K562 (cell line): ENCODE measurements at regions not wholly inside any gene's neighbourhood (a gene's known extent, or its start where the extent isn't known, plus 50 kb on each side); places are given as distances from the start of the nearest gene placed in this dataset.

Experiments used
- ATAC-seq: fragments of 200-7000 bp; cut with Tn5 transposase; 3 replicates; pipeline ENCODE4 v1.9.1; 2020; ENCODE audit warnings: moderate library complexity
- BruUV-seq: library from RNA; stranded (reverse); fragments of 400-500 nt; replicated peaks from 2 replicates; lab custom pipeline; 2021; lab: Mats Ljungman, UMichigan
- CTCF ChIA-PET: fragments of 300-600 bp; formaldehyde crosslinking; extraction: SDS; loops from one replicate; lab custom pipeline; 2021; ENCODE audit warnings: low intra/inter-chr PET ratio; lab: Yijun Ruan, JAX
- POLR2A ChIA-PET: fragments of 300-600, 350-650 bp; sonication (Branson Sonifier 250); formaldehyde crosslinking; extraction: SDS; loops from one replicate; lab custom pipeline; 2021; ENCODE audit warnings: antibody characterized with exemption, inconsistent platforms; lab: Yijun Ruan, JAX
- DNase-seq, 4 experiments: peaks; one replicate each; pipeline versions ENCODE4 v3.0.0 to v3.0.0-alpha.2; 2011 to 2018; ENCODE audit warnings: low spot score in 3 of 4, mixed read lengths in 3 of 4; ENCODE audit errors: extremely low read depth in 1 of 4
- FAIRE-seq: peaks from 2 replicates; lab custom pipeline; 2011; peaks lifted over from hg19 to GRCh38; lab: Jason Lieb, UNC
- H2AFZ ChIP-seq: 2 replicates; pipeline ENCODE4 v1.6.0; 2011; ENCODE audit warnings: low read depth, low read length, control low read depth, inconsistent platforms
- H3K27ac ChIP-seq: fragments of 200-600 bp; 3 replicates; pipeline ENCODE4 v1.8.0; 2011; ENCODE audit warnings: low read depth, mild to moderate bottlenecking, control low read depth, inconsistent platforms, low read length, moderate library complexity, mixed read lengths; ENCODE audit errors: extremely low read depth
- H3K27me3 ChIP-seq, 2 experiments: fragments of 300-600 bp in 1 of 2; 2 replicates in 1 of 2; 3 replicates in 1 of 2; pipeline versions ENCODE4 v1.6.0 to v1.8.0; 2011; ENCODE audit warnings: inconsistent platforms in 2 of 2, low read length in 2 of 2, mild to moderate bottlenecking in 1 of 2, mixed read lengths in 1 of 2, moderate library complexity in 1 of 2; ENCODE audit not compliant: control insufficient read depth in 2 of 2, insufficient read depth in 2 of 2
- H3K36me3 ChIP-seq: fragments of 300-600 bp; 3 replicates; pipeline ENCODE4 v1.8.0; 2011; ENCODE audit warnings: mild to moderate bottlenecking, low read length, inconsistent platforms; ENCODE audit not compliant: control insufficient read depth, insufficient read depth
- H3K4me1 ChIP-seq, 2 experiments: fragments of 200-600 bp in 1 of 2; replicated peaks in 1 of 2; 2 replicates in 1 of 2; 3 replicates in 1 of 2; pipeline versions ENCODE4 v1.5.1 to v1.8.0; 2011; ENCODE audit warnings: inconsistent platforms in 2 of 2, low read length in 2 of 2, mild to moderate bottlenecking in 1 of 2, mixed read lengths in 1 of 2, moderate library complexity in 1 of 2; ENCODE audit not compliant: control insufficient read depth in 2 of 2, insufficient read depth in 2 of 2
- H3K4me2 ChIP-seq: 2 replicates; pipeline ENCODE4 v1.6.1; 2011; ENCODE audit warnings: low read length, control low read depth, inconsistent platforms, mixed read lengths; ENCODE audit not compliant: insufficient read depth
- H3K4me3 ChIP-seq: fragments of 200-600 bp; sonication (generic), shearing (Covaris generic); 2 replicates; pipeline ENCODE4 v1.5.1; 2016; ENCODE audit warnings: control low read depth, inconsistent platforms
- H3K79me2 ChIP-seq: fragments of 200-600 bp; 3 replicates; pipeline ENCODE4 v1.8.0; 2011; ENCODE audit warnings: low read length, inconsistent platforms; ENCODE audit not compliant: control insufficient read depth, insufficient read depth
- H3K9ac ChIP-seq, 2 experiments: 2 replicates each; pipeline versions ENCODE4 v1.6.0 to v1.6.1; 2011; ENCODE audit warnings: low read depth in 2 of 2, low read length in 2 of 2, control low read depth in 1 of 2, inconsistent platforms in 1 of 2, mild to moderate bottlenecking in 1 of 2, mixed read lengths in 1 of 2; ENCODE audit not compliant: insufficient read depth in 1 of 2
- H3K9me1 ChIP-seq: one replicate; pipeline ENCODE4 v1.6.0; 2011; ENCODE audit warnings: inconsistent platforms, mild to moderate bottlenecking, low read length, moderate library complexity; ENCODE audit not compliant: control insufficient read depth, insufficient read depth
- H3K9me3 ChIP-seq: replicated peaks from 2 replicates; pipeline ENCODE4 v1.5.1; 2011; ENCODE audit warnings: low read depth, low read length, inconsistent platforms; ENCODE audit not compliant: control insufficient read depth, insufficient read depth
- H4K20me1 ChIP-seq: replicated peaks from 2 replicates; pipeline ENCODE4 v1.6.1; 2011; ENCODE audit warnings: low read length, inconsistent platforms, mixed read lengths; ENCODE audit not compliant: control insufficient read depth, insufficient read depth
- ARID1B ChIP-seq: fragments of 450-650 bp; IDR thresholded peaks from 2 replicates; pipeline ENCODE4 v1.6.1; 2016; ENCODE audit warnings: antibody characterized with exemption, mild to moderate bottlenecking, inconsistent platforms
- CBFA2T3 ChIP-seq: fragments of 450-650 bp; IDR thresholded peaks from 2 replicates; pipeline ENCODE4 v1.6.1; 2017
- CBX5 ChIP-seq: IDR thresholded peaks from 2 replicates; pipeline ENCODE4 v1.6.1; 2014; ENCODE audit warnings: low read depth, borderline replicate concordance
- CLOCK ChIP-seq: fragments of 250-450 bp; sonication (Bioruptor Pico); IDR thresholded peaks from 2 replicates; pipeline ENCODE4 v1.4.0; 2020; ENCODE audit warnings: mild to moderate bottlenecking, moderate library complexity, borderline replicate concordance
- CUX1 ChIP-seq: fragments of 200-800 bp; sonication (Bioruptor generic); IDR thresholded peaks from 2 replicates; pipeline ENCODE4 v1.6.1; 2016; ENCODE audit warnings: missing genetic modification characterization, missing compliant biosample characterization
- E2F5 ChIP-seq: sonication (generic); formaldehyde crosslinking; IDR thresholded peaks from 2 replicates; pipeline ENCODE4 v1.8.0; 2022; ENCODE audit warnings: mild to moderate bottlenecking, missing genetic modification reagents
- LCOR ChIP-seq: sonication (generic); formaldehyde crosslinking; IDR thresholded peaks from 2 replicates; pipeline ENCODE4 v1.8.0; 2022; ENCODE audit warnings: mild to moderate bottlenecking, missing genetic modification reagents
- MECOM ChIP-seq: fragments of 250-450 bp; sonication (Bioruptor Pico); IDR thresholded peaks from 2 replicates; pipeline ENCODE4 v1.8.0; 2022; ENCODE audit warnings: inconsistent platforms
- PURB ChIP-seq: sonication (generic); formaldehyde crosslinking; IDR thresholded peaks from 2 replicates; pipeline ENCODE4 v1.9.0; 2021; ENCODE audit warnings: low read depth, mild to moderate bottlenecking, missing genetic modification reagents
- SLC30A9 ChIP-seq: fragments of 250-450 bp; sonication (Bioruptor Pico); IDR thresholded peaks from 2 replicates; pipeline ENCODE4 v1.8.0; 2022; ENCODE audit warnings: mild to moderate bottlenecking, moderate library complexity
- TSC22D4 ChIP-seq: fragments of 450-650 bp; IDR thresholded peaks from 2 replicates; pipeline ENCODE4 v1.6.1; 2016; ENCODE audit warnings: missing genetic modification characterization, missing biosample characterization, control low read depth
- U2AF1 ChIP-seq: fragments of 200-400 bp; formaldehyde crosslinking; optimal IDR thresholded peaks from 2 replicates; pipeline ENCODE3; 2017; ENCODE audit warnings: mild to moderate bottlenecking, low read depth, low read length, moderate library complexity
- ZNF24 ChIP-seq: fragments of 450-650 bp; IDR thresholded peaks from 2 replicates; pipeline ENCODE4 v1.6.1; 2016
- ZNF3 ChIP-seq: fragments of 250-450 bp; sonication (Bioruptor Pico); IDR thresholded peaks from 2 replicates; pipeline ENCODE4 v1.5.0; 2021; ENCODE audit warnings: mild to moderate bottlenecking, moderate library complexity
- WGBS: fragments of 100-300 bp; shearing (Covaris generic); methylation state at CpG from one replicate; pipeline ENCODE4 v1.1.6; 2016; ENCODE audit warnings: low coverage, mixed read lengths; ENCODE audit not compliant: insufficient coverage; ENCODE audit errors: missing lambda C conversion rate; 5-methylcytosine and 5-hydroxymethylcytosine counted together
- in situ Hi-C: fragments of 300-500 bp; cut with MboI; formaldehyde crosslinking; loops from 4 replicates; pipeline ENCODE4 v1.15.0; 2018; ENCODE audit warnings: inconsistent platforms, mixed read lengths
- intact Hi-C: fragments of 100-400 bp; cut with micrococcal nuclease; formaldehyde crosslinking; loops from 2 replicates; pipeline ENCODE4 v1.14.2; 2022

- TF ChIP-seq CUX1 (CRISPR knock-in tag), result no peak
Measured at GRCh38 chr12:84276215-84276614, 636.4 kb downstream of the SLC6A15 start (continued).

GRCh38 chr12:84272324-84272723 is 640.3 kb downstream of the SLC6A15 start:
- H3K27ac ChIP-seq, result no peak overlapping the region
- H4K20me1 ChIP-seq, result no peaks in the 10 kb centered on the region
- ChIA-PET CTCF (no interaction called here), POLR2A (no interaction called here)
- ATAC-seq (no peak), DNase-seq (no peak), FAIRE-seq (no peak)
- BruUV-seq, result no TSS peak
- in situ Hi-C loops, result no loop called here
- intact Hi-C loops, result no loop called here
- no peaks in the 10 kb centered on the region for H3K79me2 ChIP-seq
- H3K36me3 ChIP-seq, result no peaks in the 10 kb centered on the region
- H3K9me3 ChIP-seq, result no peaks in the 10 kb centered on the region
- no peaks in the 10 kb centered on the region for H3K27me3 ChIP-seq
- H3K9me1 ChIP-seq, result no peaks in the 10 kb centered on the region
- no peaks in the 10 kb centered on the region for H3K4me1 ChIP-seq
- H3K9ac ChIP-seq, result no peak overlapping the region
- H3K4me2 ChIP-seq, result no peak overlapping the region
- H3K4me3 ChIP-seq, result no peak overlapping the region
- no peak overlapping the region for H2AFZ ChIP-seq
- 0% methylated on average over 3 of the region's 3 CpGs for WGBS
- TF ChIP-seq ARID1B (no peak), E2F5 (no peak), CLOCK (CRISPR knock-in tag) (no peak), ZNF3 (no peak), CBX5 (no peak), PURB (CRISPR knock-in tag) (no peak), SLC30A9 (CRISPR knock-in tag) (no peak), LCOR (CRISPR knock-in tag) (no peak), TSC22D4 (tag) (no peak), CBFA2T3 (no peak), ZNF24 (no peak), U2AF1 (no peak), MECOM (CRISPR knock-in tag) (no peak)
